Right atrium auricular region (tissue), 2 donors: ENCODE measurements at regions not wholly inside any gene's neighbourhood (a gene's known extent, or its start where the extent isn't known, plus 50 kb on each side); places are given as distances from the start of the nearest gene placed in this dataset.

Experiments
- DNase-seq: peaks from one replicate; pipeline ENCODE4 v3.0.0-alpha.2; 2019; ENCODE audit warnings: low spot score
- H3K27ac ChIP-seq, 2 donors: fragments of 200-600 bp; sonication (generic); 1 replicate in 1 of 2; 2 replicates in 1 of 2; pipeline ENCODE4 v1.5.1; 2016 to 2019
- H3K27me3 ChIP-seq, 2 donors: fragments of 200-600 bp; sonication (generic); one replicate each; pipeline versions ENCODE4 v1.5.1 to v1.6.0; 2017 to 2019
- H3K36me3 ChIP-seq: fragments of 200-600 bp; sonication (generic); one replicate; pipeline ENCODE4 v1.5.1; 2016
- H3K4me1 ChIP-seq, 2 donors: fragments of 200-600 bp; sonication (generic); one replicate each; pipeline versions ENCODE4 v1.5.1 to v1.6.0; 2017 to 2019
- H3K4me3 ChIP-seq, 2 donors: fragments of 200-600 bp; sonication (generic); 1 replicate in 1 of 2; 2 replicates in 1 of 2; pipeline ENCODE4 v1.5.1; 2017 to 2019; ENCODE audit warnings: mild to moderate bottlenecking in 1 of 2, moderate library complexity in 1 of 2
- H3K9me3 ChIP-seq, 2 donors: fragments of 200-600 bp; sonication (generic); one replicate each; pipeline ENCODE4 v1.5.1; 2019
- TF ChIP-seq, protein P1 (sequence below), 2 donors: fragments of 200-600 bp; sonication (generic); IDR thresholded peaks; one replicate each; pipeline ENCODE4 v1.5.1; 2019; ENCODE audit warnings: antibody characterized with exemption in 2 of 2

DNA sequence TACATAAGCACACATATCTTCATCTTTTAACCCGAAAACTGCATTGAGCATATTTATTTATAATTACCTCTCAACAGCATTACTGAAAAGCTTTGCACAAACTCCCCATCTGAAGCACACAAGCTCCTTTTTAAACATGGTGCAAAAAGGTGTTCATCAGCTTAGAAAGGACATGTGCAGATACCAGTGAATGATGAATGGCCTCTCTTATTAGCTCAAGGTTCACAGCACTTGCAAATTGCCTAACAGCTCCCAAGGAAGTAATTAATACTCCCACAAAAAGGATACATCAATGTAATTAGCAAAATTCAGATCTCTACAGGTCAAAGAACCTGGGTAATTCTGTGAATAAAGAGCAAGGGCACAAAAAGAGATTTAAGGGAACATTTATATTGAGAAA is 422.0 kb downstream of the HINT1 start:
- Histone ChIP-seq H3K4me1 (no peaks in the 10 kb centered on the region), H3K9me3 (peaks cover 4 to 15% of the 10 kb centered on the region in 2 donors), H3K27ac (no peak overlapping the region), H3K27me3 (no peaks in the 10 kb centered on the region), H3K4me3 (no peak overlapping the region), H3K36me3 (no peaks in the 10 kb centered on the region)
- no peak for DNase-seq
- TF ChIP-seq, protein P1, sequence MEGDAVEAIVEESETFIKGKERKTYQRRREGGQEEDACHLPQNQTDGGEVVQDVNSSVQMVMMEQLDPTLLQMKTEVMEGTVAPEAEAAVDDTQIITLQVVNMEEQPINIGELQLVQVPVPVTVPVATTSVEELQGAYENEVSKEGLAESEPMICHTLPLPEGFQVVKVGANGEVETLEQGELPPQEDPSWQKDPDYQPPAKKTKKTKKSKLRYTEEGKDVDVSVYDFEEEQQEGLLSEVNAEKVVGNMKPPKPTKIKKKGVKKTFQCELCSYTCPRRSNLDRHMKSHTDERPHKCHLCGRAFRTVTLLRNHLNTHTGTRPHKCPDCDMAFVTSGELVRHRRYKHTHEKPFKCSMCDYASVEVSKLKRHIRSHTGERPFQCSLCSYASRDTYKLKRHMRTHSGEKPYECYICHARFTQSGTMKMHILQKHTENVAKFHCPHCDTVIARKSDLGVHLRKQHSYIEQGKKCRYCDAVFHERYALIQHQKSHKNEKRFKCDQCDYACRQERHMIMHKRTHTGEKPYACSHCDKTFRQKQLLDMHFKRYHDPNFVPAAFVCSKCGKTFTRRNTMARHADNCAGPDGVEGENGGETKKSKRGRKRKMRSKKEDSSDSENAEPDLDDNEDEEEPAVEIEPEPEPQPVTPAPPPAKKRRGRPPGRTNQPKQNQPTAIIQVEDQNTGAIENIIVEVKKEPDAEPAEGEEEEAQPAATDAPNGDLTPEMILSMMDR (IDR thresholded peaks at IDR 0.05), result no peak

DNA sequence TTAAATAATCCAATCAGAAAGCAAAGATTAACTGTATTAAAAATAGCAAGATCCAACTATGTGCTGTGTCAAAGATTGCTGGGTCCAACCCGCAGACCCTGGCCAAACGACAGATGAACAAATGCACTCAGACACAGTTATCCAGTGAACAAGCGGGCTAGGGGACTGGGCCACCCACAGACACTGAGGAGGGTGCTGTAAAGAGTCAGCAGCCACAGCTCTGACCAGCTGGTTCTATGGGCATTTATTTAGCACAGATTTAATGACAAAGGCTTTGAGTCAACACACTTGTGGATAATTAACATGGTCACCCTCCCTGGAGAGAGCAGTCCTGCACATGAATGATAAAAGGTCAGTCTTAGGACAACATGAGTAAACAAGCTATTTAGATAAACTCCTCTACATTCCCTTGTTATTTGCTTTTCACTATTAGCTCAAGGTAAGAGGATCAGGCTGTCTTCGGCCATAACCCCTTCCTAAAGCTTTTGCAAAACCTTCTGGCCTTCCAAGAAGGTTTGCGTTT is 424.9 kb downstream of the HINT1 start:
- TF ChIP-seq, protein P1 (IDR thresholded peaks at IDR 0.05), result no peak
- no peak overlapping the region for H3K4me3 ChIP-seq
- H3K36me3 ChIP-seq, result no peaks in the 10 kb centered on the region
- no peaks in the 10 kb centered on the region for H3K27me3 ChIP-seq
- no peak overlapping the region for H3K27ac ChIP-seq
- no peak for DNase-seq
- peaks cover 4 to 15% of the 10 kb centered on the region in 2 donors for H3K9me3 ChIP-seq
- H3K4me1 ChIP-seq, result no peaks in the 10 kb centered on the region

DNA sequence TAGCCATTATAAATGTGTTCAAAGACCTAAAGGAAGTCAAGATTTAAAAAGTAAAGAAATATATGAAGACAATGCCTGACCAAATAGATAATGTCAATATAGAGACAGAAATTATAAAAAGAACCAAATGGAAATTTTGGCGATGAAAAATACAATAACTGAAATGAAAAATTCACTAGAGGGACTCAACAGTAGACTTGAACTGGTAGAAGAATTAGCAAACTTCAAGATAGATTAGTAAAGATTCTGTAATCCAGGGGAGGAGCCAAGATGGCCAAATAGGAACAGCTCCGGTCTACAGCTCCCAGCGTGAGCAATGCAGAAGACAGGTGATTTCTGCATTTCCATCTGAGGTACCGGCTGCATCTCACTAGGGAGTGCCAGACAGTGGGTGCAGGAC is 433.2 kb downstream of the HINT1 start:
- Histone ChIP-seq H3K4me3 (no peak overlapping the region), H3K27me3 (no peaks in the 10 kb centered on the region), H3K36me3 (no peaks in the 10 kb centered on the region), H3K4me1 (no peaks in the 10 kb centered on the region), H3K9me3 (peaks cover 0 to 13% of the 10 kb centered on the region in 2 donors), H3K27ac (no peak overlapping the region)
- DNase-seq, result no peak
- TF ChIP-seq, protein P1 (IDR thresholded peaks at IDR 0.05), result no peak

DNA sequence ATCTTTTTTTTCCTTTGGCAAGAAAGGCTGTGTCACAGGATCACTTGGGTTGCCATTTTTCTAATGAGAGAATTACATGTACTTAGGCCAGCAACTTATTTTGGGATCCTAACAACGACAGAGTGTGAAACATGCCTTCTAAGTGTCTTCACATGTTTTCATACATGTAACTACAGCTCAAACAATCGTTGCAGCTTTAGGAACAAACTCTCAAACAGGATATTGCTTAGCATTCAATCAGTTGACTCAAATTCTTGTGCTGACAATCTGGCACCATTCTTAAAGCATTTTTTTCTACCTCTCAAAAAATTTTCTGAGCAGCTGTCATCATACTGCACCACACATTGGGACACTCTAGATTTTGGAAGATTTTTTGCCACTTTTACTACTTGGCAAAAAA is 435.5 kb downstream of the HINT1 start:
- Histone ChIP-seq H3K4me1 (no peaks in the 10 kb centered on the region), H3K36me3 (no peaks in the 10 kb centered on the region), H3K4me3 (no peak overlapping the region), H3K9me3 (peaks cover 0 to 13% of the 10 kb centered on the region in 2 donors), H3K27ac (no peak overlapping the region), H3K27me3 (no peaks in the 10 kb centered on the region)
- TF ChIP-seq, protein P1 (IDR thresholded peaks at IDR 0.05), result no peak
- DNase-seq, result no peak

DNA sequence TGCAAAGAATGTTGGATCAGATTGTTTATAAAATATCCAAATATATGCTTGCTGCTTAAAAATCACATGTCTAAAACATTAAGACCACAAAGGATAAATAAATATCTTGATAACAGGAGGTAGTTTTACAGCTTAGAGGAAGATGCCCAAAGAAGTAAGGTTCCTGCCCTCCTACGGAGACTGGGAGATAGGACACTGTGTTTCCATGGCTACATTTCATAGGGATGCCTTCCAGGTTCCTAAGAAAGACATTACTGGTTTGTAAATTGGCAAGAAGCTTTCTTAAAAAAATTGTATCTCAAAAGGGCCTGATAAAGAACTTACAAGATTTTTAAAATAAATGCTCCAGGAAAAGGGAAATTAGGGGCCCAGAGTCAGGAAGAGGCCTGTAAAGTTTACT is 437.2 kb downstream of the HINT1 start:
- Histone ChIP-seq H3K27ac (no peak overlapping the region), H3K4me1 (no peaks in the 10 kb centered on the region), H3K27me3 (no peaks in the 10 kb centered on the region), H3K9me3 (peaks cover 0 to 13% of the 10 kb centered on the region in 2 donors), H3K36me3 (no peaks in the 10 kb centered on the region), H3K4me3 (no peak overlapping the region)
- TF ChIP-seq, protein P1 (IDR thresholded peaks at IDR 0.05), result no peak
- no peak for DNase-seq

DNA sequence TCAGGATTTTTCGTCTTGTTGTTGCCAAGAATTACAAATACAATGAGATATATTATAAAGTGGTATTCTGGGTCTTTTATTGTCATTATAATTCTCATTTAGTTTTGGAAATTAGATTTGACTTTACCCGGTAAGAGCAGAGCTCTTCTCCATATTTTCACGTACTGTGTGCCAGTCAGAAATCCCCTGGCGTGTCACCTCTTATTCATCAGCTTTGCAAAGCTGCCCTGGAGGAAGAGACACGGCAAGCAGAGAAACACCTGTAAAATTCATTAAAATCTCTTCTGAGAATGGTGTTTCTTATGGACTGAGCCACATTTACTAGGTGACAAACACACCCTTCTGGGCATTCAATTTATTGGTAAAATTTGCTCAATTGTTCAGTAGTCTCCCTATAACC is 440.4 kb downstream of the HINT1 start:
- no peaks in the 10 kb centered on the region for H3K9me3 ChIP-seq
- no peak overlapping the region for H3K4me3 ChIP-seq
- no peaks in the 10 kb centered on the region for H3K4me1 ChIP-seq
- TF ChIP-seq, protein P1 (IDR thresholded peaks at IDR 0.05), result no peak
- no peaks in the 10 kb centered on the region for H3K36me3 ChIP-seq
- no peaks in the 10 kb centered on the region for H3K27me3 ChIP-seq
- H3K27ac ChIP-seq, result no peak overlapping the region
- DNase-seq, result no peak
